Renal pelvis (tissue), 1 donor: ENCODE measurements at regions not wholly inside any gene's neighbourhood (a gene's known extent, or its start where the extent isn't known, plus 50 kb on each side); places are given as distances from the start of the nearest gene placed in this dataset.

ENCODE experiments used
- DNase-seq: peaks from one replicate; pipeline ENCODE4 v3.0.0-alpha.2; 2013

- peak; percentile 66 for DNase-seq
These were observed 67.6 kb upstream of the AMPD3 start for GRCh38 chr11:10387206-10388083.

- no peak for DNase-seq
These were observed 67.0 kb upstream of the AMPD3 start for GRCh38 chr11:10388101-10388500.

DNA sequence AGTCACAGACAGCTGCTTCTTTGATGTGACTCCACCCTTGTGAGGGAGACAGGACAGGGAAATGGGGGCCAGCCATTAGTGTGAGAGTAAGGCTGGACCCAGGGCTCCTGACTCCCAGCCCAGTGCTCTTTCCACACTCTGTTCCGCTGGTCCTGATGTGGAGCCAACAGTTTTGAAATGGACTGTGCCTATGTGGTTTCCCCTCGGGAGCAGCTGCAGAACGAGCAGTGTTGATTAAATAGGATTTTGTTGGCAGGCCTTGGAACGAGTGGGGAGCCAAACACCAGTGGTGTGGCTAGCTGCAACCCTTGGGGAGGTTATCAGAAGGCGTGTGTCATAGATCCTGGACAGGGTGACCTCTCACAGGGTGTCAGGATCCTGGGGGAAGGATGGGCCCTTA is 66.5 kb upstream of the AMPD3 start:
- DNase-seq = no peak

GRCh38 chr11:10390375-10390774 is 64.7 kb upstream of the AMPD3 start:
- no peak for DNase-seq

GRCh38 chr11:10392095-10393079 is 62.7 kb upstream of the AMPD3 start:
- no peak for DNase-seq

DNA sequence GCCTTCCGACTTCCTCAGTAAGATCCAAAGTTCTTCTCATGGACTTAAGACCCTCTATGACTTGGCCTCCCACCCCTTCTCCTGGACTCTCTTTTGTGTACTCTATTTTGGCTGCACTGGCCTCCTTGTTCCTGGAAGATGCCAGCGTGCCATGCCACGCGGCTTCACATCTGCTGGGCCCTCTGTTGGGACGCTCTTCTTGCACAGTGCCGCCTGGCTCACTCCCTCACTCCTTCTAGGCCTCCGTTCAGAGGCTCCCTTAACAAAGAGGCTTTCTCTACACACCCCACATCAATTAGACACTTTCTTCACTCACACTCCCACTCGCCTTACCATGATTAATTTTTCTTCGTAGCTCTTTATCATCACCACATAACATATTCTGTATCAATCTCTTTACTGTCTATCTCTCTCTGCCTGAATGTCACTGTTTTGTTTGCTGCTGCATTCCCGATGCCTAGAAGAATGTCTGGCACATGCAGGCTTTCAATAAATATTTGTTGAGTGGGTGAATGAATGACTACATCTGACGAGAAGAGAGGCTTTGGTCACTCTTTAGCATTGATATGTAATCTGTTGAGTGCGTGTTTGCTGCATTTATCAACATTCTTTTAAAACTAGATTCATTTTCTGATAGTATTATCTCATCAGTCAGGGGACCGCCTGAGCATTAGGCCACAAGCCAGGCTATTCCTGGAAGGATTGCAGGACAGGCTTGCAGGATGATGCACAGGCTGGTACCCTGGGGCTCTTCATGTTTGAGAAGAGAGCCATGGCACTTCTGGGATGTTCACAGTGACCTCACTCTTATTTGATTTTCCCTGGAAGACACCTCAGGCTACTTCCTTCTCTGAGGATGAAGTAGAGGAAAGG is 60.6 kb upstream of the AMPD3 start:
- DNase-seq = no peak

DNA sequence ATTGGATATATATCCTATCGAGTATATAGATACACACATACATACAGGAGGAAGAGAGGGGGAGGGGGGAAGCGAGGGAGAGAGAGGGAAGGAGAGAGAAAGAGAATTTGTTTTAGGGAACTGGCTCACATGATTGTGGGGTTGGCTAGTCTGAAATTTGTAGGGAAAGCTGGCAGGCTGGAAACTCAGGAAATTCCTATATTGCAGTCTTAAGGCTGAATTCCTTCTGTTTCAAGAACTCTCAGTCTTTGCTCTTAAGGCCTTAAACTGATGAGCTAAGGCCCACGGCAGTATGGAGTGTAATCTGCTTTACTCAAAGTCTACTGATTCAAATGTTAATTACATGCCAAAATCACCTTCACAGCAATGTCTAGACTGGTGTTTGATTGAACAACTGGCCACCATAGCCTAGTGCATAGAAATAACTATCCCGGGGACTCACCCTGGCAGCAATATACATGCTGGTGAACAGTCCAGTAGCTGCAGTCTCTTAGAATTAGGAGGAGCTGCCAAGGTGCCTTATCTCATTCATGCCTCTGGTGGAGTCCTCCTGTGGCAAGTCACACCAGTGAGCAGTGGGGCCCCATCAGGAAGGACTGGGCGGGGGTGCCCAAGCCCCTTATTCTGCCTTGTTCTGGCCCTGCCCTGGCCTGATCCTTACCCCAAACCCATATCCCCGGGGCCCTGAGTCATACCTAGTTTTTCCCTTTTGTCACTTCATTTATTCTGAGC is 59.7 kb upstream of the AMPD3 start:
- no peak for DNase-seq

- DNase-seq = no peak
These were observed 58.3 kb upstream of the AMPD3 start for GRCh38 chr11:10396771-10397170.

DNA sequence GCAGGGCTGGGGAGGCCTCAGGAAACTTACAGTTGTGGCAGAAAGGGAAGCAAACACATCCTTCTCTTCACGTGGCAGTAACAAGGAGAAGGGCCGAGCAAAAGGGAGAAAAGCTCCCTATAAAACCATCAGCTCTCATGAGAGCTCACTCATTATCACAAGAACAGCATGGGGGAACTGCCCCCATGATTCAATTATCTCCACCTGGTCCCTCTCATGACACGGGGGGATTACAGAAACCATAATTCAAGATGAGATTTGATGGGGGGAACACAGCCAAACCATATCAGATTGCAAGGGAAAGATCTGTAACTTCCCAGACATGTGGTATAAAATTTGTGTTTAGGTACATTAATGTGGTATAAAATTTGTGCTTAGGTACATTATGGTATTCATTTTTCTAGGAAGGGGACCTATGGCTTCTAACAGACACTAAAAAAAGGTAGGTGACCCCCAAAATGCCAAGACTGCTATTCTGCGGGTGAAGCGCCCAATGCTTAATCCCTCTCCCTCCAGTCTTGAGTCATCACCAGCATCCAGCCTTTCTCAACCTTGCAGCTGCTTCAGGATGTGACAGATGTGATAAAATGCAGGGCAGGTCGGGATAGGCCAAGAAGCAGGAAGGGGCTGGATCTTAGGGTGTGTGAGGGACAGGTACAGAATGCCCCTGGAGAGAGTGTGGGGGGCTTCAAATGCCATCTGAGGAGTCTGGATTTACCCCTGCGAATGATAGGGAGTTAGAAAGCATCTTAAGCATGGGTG is 57.7 kb upstream of the AMPD3 start:
- no peak for DNase-seq

- DNase-seq = no peak
These were observed 56.5 kb upstream of the AMPD3 start for GRCh38 chr11:10398525-10398924.

DNA sequence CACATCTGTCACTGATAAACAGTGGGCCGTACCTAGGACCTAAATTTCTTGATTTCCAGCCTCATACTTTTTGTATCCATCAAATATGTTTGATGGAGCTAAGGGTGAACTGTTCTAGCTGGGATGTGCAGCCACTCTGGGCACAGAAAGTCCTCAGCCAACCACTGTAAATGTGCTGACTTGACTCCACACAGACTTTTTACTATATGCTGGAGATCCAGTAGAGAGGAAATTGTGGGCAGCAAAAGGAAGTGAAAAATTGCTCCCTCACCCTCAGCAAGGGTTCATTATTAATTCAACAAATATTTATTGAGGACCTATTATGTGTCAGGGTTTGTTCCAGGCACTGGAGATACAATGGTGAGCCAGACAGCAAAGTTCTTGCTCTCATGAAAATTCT is 54.2 kb upstream of the AMPD3 start:
- no peak for DNase-seq

GRCh38 chr11:10401256-10401655 is 53.8 kb upstream of the AMPD3 start:
- DNase-seq = no peak

GRCh38 chr11:10401696-10402392 is 53.2 kb upstream of the AMPD3 start:
- DNase-seq = no peak
